SU-DHL-6 (cell line): ENCODE measurements at regions not wholly inside any gene's neighbourhood (a gene's known extent, or its start where the extent isn't known, plus 50 kb on each side); places are given as distances from the start of the nearest gene placed in this dataset.

Experiments used
- CTCF ChIP-seq: fragments of 200-600 bp; sonication (generic); IDR thresholded peaks from one replicate; pipeline ENCODE4 v1.5.1; 2017; ENCODE audit warnings: antibody characterized with exemption, mild to moderate bottlenecking, low read length, moderate library complexity; ENCODE audit not compliant: insufficient read depth, poor library complexity, severe bottlenecking
- EZH2phosphoT487 ChIP-seq: fragments of 200-600 bp; sonication (generic), shearing (Covaris generic); conservative IDR thresholded peaks from 2 replicates; pipeline ENCODE4 v1.6.1; 2018; ENCODE audit warnings: mild to moderate bottlenecking, antibody characterized with exemption, low read length, moderate library complexity, mixed read lengths

- no peak for TF ChIP-seq CTCF
- TF ChIP-seq EZH2phosphoT487 = no peak
Observed at GRCh38 chr1:63128556-63128955, 193.8 kb upstream of the FOXD3 start.
